ENCODE measurements at regions not wholly inside any gene's neighbourhood (a gene's known extent, or its start where the extent isn't known, plus 50 kb on each side); places are given as distances from the start of the nearest gene placed in this dataset.

DNA sequence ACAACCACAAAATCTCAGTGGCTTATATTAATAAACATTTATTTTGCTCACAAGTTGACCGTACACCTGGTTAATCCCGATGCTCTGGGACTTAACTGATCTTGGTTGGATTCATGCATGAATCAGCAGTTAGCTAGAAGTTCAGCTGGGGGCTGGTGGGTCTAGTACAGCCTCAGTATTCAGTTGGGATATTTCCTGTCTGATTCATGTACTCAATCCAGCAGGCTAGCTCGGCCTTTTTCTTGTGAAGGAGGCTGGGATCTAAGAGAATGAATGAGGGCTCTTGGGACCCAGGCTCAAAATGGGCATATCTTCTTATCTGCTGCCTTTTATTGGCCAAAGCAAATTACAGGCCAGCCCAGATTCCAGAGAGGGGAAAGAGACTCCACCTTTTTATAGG is 178.8 kb downstream of the KCTD12 start:
- no peak for TF ChIP-seq CTCF (IDR thresholded peaks at IDR 0.05)
- TF ChIP-seq POLR2A (IDR thresholded peaks at IDR 0.05; ENCODE audit: low read depth), result no peak
- TF ChIP-seq POLR2AphosphoS5 (IDR thresholded peaks at IDR 0.05), result no peak
- TF ChIP-seq EP300 (IDR thresholded peaks at IDR 0.05), result no peak
